GM12865 (cell line): ENCODE measurements at regions not wholly inside any gene's neighbourhood (a gene's known extent, or its start where the extent isn't known, plus 50 kb on each side); places are given as distances from the start of the nearest gene placed in this dataset.

Experiments used
- DNase-seq: peaks from one replicate; pipeline ENCODE4 v3.0.0; 2010; ENCODE audit warnings: low read depth
- H3K4me3 ChIP-seq: 2 replicates; pipeline ENCODE4 v1.5.1; 2011; ENCODE audit warnings: mild to moderate bottlenecking, low read depth, low read length, control low read depth
- CTCF ChIP-seq: IDR thresholded peaks from 2 replicates; pipeline ENCODE4 v1.5.1; 2011; ENCODE audit warnings: low read length, control low read depth, low read depth, inconsistent platforms; ENCODE audit not compliant: insufficient read depth; ENCODE audit errors: missing control alignments

DNA sequence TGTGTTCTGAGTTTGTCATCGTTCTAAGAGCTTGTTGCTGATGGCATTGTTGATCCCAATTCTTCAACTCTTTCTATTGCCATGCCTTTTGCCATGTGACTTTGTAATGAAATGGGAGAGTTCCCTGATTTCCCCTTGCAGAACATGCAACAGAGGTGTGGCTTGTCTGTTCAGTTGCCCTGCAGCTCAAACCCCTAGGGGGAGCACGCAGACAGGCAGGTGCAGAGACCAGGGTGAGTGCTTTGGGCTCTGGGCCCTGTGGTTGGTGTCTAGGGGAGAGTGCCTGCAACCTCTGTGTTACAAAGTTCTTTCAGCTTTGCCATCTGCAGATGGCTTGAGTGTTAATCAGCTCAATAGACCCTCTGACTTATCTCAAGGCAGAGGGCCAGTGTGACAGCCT, 332.7 kb downstream of the MID1IP1 start:
- no peak overlapping the region for H3K4me3 ChIP-seq
- DNase-seq: peak; percentile 48
- TF ChIP-seq CTCF: peak; percentile 46

DNA sequence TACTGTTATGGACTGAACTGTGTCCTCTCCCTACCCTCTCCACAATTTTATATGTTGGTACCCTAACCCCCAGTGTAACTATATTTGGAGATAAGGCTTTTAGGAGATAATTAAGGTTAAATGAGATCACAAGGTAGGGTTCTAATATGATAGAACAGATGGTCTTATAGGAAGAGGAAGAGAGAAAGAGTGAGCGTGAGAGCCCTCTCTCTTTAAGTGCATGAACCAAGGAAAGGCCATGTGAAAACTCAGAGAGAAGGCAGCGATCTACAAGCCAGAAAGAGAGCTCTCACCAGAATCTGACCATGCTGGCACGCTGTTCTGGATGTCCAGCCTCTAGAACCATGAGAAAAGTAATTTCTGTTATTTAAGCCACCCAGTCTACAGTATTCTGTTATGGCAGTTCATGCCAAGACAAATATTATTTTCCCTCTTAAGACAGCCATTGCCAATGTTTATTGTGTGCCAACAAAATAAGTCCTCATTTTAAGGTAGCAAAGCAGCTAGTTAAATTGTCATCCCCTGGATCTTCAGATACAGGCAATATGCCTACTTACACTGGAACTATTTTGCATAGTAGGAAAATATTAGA, 336.2 kb downstream of the MID1IP1 start:
- no peak for TF ChIP-seq CTCF
- no peak overlapping the region for H3K4me3 ChIP-seq
- no peak for DNase-seq

DNA sequence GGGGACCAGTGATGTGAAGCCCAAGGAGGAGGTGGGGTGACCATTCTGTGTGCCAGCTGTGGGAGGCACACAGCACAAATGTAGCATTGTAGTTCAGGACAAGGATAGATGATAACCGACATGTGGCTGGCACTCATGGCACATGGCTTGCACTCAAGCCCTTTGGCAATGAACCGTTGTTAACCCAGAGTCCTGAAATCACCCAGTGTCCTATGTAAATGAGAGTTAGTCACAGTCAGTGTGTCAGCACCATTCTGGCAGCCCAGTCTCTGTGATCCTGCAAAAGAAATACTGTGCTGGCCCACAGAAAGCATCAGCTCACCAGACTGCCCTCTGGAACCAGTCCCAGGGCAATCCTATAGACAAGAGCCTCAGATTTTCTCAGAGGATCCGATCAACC, 339.3 kb downstream of the MID1IP1 start:
- no peak for DNase-seq
- H3K4me3 ChIP-seq: no peak overlapping the region
- no peak for TF ChIP-seq CTCF

DNA sequence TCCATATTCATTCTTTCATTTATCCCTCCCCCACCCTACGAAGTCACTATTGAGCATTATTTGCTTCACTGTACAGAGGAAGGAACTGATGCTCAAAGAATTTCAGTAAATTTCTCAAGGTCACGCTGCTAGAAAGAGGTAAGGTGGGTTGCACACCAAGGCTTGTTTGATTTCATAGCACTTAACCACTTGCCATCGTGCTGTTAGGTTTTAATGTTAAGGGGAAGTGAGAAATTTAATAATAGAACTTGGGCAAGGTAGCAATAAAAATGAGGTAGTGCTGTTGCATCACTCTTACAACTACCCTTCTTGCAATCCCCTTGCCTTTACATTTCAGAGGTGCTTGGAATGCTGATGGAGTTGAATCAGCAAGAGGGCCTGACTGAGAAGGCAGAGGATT, 343.1 kb downstream of the MID1IP1 start:
- DNase-seq: peak; percentile 51
- TF ChIP-seq CTCF: no peak

GRCh38 chrX:39144956-39145355, 343.7 kb downstream of the MID1IP1 start:
- no peak for TF ChIP-seq CTCF
- peak; percentile 51 for DNase-seq
- no peak overlapping the region for H3K4me3 ChIP-seq

More for the DNA sequence above, 343.1 kb downstream of the MID1IP1 start:
- no peak overlapping the region for H3K4me3 ChIP-seq

DNA sequence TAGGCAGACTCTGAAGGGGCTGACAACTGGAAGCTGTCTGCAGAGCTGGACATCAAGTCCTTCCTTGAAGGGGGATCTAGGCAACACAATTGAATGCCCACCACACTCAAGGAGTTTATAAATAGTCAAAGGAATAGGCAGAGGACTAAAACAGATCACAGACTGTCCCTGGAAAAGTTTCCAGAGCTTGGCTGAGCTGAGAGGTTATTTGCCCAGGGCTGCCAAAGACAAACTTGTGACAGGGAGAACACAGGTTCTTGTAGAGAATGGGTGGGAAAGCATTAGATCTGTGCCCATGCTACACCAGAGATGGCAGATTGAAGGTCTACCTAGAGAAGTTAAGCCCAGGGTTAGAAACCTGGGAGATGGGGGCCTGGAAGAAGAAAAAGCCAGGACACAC, 344.6 kb downstream of the MID1IP1 start:
- no peak overlapping the region for H3K4me3 ChIP-seq
- DNase-seq: no peak
- TF ChIP-seq CTCF: no peak

GRCh38 chrX:39149761-39150160, 348.5 kb downstream of the MID1IP1 start:
- H3K4me3 ChIP-seq: no peak overlapping the region
- peak; percentile 68 for DNase-seq

More at GRCh38 chrX:39149761-39150160, 348.5 kb downstream of the MID1IP1 start:
- peak; percentile 67 for TF ChIP-seq CTCF
